PC-9 (cell line): ENCODE measurements at regions not wholly inside any gene's neighbourhood (a gene's known extent, or its start where the extent isn't known, plus 50 kb on each side); places are given as distances from the start of the nearest gene placed in this dataset.
"Not testable (repeated sequence)": the region's sequence is repeated elsewhere in the genome, so short reads cannot be mapped to it uniquely, and the experiment has no call there.

Source experiments
- CTCF ChIP-seq: fragments of 200-600 bp; sonication (generic); conservative IDR thresholded peaks from 2 replicates; pipeline ENCODE4 v1.6.1; 2017; ENCODE audit warnings: mixed run types, antibody characterized with exemption, mild to moderate bottlenecking, moderate library complexity
- EZH2 ChIP-seq: fragments of 200-600 bp; sonication (generic); IDR thresholded peaks from 2 replicates; pipeline ENCODE4 v1.8.0; 2017; ENCODE audit warnings: antibody characterized with exemption, low read depth

GRCh38 chr1:30547326-30547725, 176.1 kb downstream of the MATN1 start:
- not testable (repeated sequence) for TF ChIP-seq CTCF, EZH2
